Mucosa of descending colon (tissue), 3 donors: ENCODE measurements at regions not wholly inside any gene's neighbourhood (a gene's known extent, or its start where the extent isn't known, plus 50 kb on each side); places are given as distances from the start of the nearest gene placed in this dataset.

ENCODE experiments used
- ATAC-seq: fragments of 200-7000 bp; cut with Tn5 transposase; one replicate; pipeline ENCODE4 v1.9.1; 2020; ENCODE audit warnings: mild to moderate bottlenecking, moderate library complexity
- DNase-seq, 3 donors: peaks; one replicate each; pipeline ENCODE4 v3.0.0-alpha.2; 2020
- H3K36me3 ChIP-seq: fragments of 200-600 bp; one replicate; pipeline ENCODE4 v1.8.0; 2021; ENCODE audit warnings: low read depth, mild to moderate bottlenecking
- H3K4me1 ChIP-seq: fragments of 200-600 bp; one replicate; pipeline ENCODE4 v1.8.0; 2021; ENCODE audit warnings: low read depth, mild to moderate bottlenecking
- H3K4me3 ChIP-seq: fragments of 200-600 bp; one replicate; pipeline ENCODE4 v1.8.0; 2021; ENCODE audit warnings: mild to moderate bottlenecking
- H3K9me3 ChIP-seq: fragments of 200-600 bp; one replicate; pipeline ENCODE4 v1.8.0; 2021; ENCODE audit warnings: mild to moderate bottlenecking
- intact Hi-C, 2 donors: fragments of 100-400 bp; cut with DNase I in 1 of 2; cut with micrococcal nuclease in 1 of 2; formaldehyde crosslinking; loops; one replicate each; pipeline versions ENCODE4 v1.11.0 to v1.11.1; 2022; cut with DNase I, micrococcal nuclease
- TF ChIP-seq, protein P1 (sequence below): fragments of 200-600 bp; IDR thresholded peaks from one replicate; pipeline ENCODE4 v1.8.0; 2022; ENCODE audit warnings: antibody characterized with exemption, mild to moderate bottlenecking
- donor health status: DM: no; HTN: no; CAD: no; lungs with moderate emphysema.
- donor health status: DM: no; HTN: no; CAD: no.
- donor health status: DM: no; HTN: yes; CAD: no.

DNA sequence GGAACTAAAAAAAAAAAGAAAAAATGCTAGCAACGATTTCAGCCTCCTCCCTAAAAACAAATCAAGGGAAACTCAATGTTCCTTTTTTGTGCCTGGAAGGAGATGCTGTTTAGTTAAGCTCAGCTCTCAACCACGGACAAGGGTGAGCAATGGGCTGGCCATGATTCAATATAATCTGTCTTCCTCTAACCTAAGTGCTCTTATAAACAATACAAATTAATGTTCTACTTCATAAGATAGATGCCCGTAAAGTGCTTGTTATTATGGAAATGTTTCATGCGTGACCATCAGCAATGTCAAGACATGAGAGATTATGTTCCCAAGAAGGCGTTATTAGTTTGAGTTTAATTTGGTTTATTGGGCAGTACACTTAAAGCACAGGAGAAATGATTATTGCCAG is 320.3 kb downstream of the SFMBT2 start:
- TF ChIP-seq, protein P1, sequence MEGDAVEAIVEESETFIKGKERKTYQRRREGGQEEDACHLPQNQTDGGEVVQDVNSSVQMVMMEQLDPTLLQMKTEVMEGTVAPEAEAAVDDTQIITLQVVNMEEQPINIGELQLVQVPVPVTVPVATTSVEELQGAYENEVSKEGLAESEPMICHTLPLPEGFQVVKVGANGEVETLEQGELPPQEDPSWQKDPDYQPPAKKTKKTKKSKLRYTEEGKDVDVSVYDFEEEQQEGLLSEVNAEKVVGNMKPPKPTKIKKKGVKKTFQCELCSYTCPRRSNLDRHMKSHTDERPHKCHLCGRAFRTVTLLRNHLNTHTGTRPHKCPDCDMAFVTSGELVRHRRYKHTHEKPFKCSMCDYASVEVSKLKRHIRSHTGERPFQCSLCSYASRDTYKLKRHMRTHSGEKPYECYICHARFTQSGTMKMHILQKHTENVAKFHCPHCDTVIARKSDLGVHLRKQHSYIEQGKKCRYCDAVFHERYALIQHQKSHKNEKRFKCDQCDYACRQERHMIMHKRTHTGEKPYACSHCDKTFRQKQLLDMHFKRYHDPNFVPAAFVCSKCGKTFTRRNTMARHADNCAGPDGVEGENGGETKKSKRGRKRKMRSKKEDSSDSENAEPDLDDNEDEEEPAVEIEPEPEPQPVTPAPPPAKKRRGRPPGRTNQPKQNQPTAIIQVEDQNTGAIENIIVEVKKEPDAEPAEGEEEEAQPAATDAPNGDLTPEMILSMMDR: no peak
- intact Hi-C loops: no loop called here
- H3K36me3 ChIP-seq: no peaks in the 10 kb centered on the region
- no peaks in the 10 kb centered on the region for H3K4me1 ChIP-seq
- DNase-seq: no peak
- no peak overlapping the region for H3K4me3 ChIP-seq
- peak; percentile 42 for ATAC-seq
- no peaks in the 10 kb centered on the region for H3K9me3 ChIP-seq

DNA sequence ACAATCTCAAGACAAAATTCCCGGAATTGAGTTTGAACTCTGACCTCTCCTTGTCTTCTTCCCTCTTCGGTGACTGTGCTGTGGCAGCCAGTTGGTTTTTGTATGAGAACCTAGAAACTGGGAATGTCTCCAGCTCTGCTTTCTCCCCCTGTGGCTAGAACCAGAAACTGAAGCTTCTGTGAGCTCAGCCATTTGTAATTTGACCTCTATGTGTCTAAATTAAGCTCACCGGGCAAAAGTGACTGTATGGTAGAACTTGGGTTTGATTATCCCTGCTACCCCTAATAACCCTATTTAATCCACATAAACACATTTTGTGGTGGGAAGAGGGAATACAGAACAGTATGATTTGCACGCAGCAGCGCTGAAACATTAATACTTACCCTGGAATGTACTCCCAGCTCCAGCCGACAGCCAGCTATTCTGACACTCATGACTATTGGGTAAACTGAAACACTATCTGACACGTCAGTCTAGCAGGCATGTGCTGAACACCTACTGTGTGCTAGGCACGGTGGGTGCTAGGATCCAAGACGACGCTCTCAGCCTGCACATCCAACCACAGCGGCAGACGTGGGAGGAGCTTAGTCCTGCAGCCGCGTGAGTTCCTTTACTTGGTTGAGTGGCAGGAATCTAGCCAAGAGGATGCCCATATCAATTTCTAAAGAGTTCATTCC is 324.8 kb downstream of the SFMBT2 start:
- DNase-seq (no peak), ATAC-seq (no peak)
- no peaks in the 10 kb centered on the region for H3K4me1 ChIP-seq
- TF ChIP-seq, protein P1: no peak
- H3K36me3 ChIP-seq: no peaks in the 10 kb centered on the region
- no peaks in the 10 kb centered on the region for H3K9me3 ChIP-seq
- no peak overlapping the region for H3K4me3 ChIP-seq
- intact Hi-C loops: no loop called here

DNA sequence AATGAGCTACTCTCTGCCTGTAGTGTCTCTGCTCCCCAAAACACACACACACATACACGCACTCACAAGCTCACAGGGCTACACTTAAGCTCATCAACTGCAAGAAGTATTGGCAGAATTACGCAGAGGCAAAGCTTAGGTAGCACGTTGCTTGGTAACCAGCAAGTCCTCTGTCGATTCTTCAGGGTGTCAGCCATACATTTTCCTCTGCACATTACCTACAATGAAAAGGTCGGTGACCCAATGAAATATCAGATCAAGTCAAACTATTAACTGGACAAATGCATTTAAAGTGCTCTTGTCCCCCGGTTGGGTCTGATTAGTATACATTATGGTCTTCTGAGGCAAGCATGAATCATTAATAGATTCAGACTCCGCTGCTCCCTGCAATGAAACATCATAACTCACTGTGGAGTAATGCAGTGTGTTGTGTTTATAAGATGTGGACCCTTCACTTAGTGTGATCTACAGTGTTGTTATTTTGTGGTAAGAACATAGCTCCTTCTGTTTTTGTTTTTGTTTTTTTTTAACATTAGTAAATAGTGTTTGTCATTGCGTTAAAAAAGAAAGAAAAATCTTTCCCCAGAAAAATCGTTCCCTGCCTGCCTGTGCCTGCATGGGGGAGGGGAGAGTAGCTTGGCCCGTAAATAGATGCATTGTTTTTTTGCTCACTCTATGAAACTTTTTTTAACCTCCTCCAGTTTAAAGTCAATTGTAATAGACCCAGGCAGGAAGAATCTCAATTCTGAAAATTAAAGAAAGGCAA is 325.5 kb downstream of the SFMBT2 start:
- no peak for DNase-seq
- TF ChIP-seq, protein P1: no peak
- intact Hi-C loops: no loop called here

DNA sequence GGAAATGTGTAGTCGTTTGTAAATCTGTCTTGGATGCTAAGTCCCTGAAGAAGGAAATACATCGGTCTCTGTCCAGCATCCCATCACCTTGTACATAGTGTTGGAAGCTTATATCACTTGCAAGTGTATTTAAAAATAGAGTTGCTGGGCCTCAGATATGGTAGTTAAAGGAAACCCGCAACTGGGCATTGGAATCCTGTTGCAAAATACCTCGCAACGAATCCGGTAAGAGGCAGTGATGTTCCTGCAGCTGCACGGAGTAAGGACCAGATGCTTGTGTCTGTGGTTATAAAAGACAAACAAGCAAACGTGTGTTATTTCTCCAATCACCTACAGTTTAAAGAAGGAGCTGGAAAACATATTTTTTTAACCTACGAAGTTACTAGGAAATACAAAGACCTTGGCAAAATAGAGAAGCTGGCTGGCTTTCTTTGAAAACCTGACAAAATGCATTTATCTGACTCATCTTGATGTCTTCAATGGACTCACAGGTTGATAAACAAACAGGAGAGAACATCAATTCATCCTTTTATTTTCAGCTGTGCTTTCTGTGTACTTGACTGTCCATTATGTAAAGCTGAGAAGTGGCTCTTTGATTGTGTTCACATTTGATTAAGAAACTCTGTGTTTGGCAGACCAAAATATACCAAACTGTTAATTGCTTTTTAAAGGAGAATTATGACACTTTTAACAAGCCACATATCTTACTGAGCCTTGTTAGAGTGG is 326.4 kb downstream of the SFMBT2 start:
- H3K4me3 ChIP-seq: no peak overlapping the region
- no peaks in the 10 kb centered on the region for H3K9me3 ChIP-seq
- TF ChIP-seq, protein P1: no peak
- intact Hi-C loops: no loop called here
- H3K36me3 ChIP-seq: no peaks in the 10 kb centered on the region
- DNase-seq: no peak
- H3K4me1 ChIP-seq: no peaks in the 10 kb centered on the region
- ATAC-seq: no peak

More for the DNA sequence above, 325.5 kb downstream of the SFMBT2 start:
- no peaks in the 10 kb centered on the region for H3K9me3 ChIP-seq
- H3K4me3 ChIP-seq: no peak overlapping the region
- H3K4me1 ChIP-seq: no peaks in the 10 kb centered on the region
- ATAC-seq: no peak
- no peaks in the 10 kb centered on the region for H3K36me3 ChIP-seq

DNA sequence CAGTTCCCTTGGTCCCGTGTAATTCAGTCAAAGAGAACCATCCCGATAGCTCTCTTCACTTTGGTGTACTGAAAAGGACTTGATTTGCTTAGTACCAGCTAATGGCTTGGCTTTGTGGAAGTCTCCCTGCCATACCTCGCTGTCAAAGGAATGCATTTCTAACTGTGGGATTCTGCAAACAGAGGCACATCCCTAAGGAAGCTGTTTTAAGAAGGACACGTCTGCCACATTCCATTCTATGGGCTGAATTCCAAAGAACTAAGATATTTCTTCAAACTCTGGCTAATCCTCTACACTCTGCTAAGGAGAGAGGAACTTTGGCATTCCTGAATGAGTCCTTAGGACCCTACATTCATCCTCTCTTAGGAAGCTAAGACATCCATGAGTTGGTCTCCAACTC is 327.9 kb downstream of the SFMBT2 start:
- TF ChIP-seq, protein P1: no peak
- no peak overlapping the region for H3K4me3 ChIP-seq
- no peaks in the 10 kb centered on the region for H3K4me1 ChIP-seq
- H3K36me3 ChIP-seq: no peaks in the 10 kb centered on the region
- intact Hi-C loops: no loop called here
- ATAC-seq: no peak
- no peak for DNase-seq
- H3K9me3 ChIP-seq: no peaks in the 10 kb centered on the region
